HG02759 (cell line): ENCODE measurements at regions not wholly inside any gene's neighbourhood (a gene's known extent, or its start where the extent isn't known, plus 50 kb on each side); places are given as distances from the start of the nearest gene placed in this dataset.

Source experiments
- ATAC-seq: cut with Tn5 transposase; IDR thresholded peaks from one replicate; pipeline ENCODE4 v1.9.1; 2021; ENCODE audit warnings: mild to moderate bottlenecking, moderate library complexity; ENCODE audit not compliant: unreplicated experiment

DNA sequence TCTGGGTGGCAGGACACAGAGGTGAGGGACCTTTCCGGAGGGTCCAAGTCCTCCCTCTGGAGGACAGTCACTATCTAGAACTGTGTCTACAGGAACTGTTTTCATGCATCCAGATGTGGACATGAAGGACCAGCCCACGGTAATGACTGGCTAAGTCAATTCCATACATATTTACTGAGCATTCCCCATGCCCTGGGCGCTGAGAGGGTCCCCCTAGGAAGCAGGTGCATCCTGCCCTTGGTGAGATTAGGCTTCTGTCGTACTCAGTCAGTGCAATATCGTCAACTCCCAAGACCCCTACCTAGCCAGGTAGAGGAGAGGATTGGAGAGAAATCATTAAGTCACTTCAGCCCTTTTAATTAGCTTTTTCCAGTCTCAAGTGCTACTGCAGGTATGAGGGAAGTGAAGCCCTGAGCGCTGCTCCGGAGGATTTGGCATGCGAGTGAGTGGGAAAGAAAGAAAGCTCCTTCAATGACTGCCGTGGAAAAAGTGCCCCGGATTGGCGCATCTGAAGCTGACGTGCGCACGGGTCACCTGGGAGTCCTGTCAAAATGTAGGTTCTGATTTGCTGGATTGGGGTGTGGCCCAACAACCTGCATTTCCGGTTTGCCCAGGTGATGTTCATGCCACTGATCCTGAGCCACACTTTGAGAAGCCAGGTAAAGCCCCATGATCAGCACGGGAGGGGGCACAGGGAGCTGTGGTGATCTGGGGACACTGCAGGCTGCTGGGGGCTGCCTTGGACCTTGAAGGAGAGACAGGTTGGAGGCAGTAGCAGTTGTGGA, 367.4 kb upstream of the TNRC6C start:
- ATAC-seq: no peak

DNA sequence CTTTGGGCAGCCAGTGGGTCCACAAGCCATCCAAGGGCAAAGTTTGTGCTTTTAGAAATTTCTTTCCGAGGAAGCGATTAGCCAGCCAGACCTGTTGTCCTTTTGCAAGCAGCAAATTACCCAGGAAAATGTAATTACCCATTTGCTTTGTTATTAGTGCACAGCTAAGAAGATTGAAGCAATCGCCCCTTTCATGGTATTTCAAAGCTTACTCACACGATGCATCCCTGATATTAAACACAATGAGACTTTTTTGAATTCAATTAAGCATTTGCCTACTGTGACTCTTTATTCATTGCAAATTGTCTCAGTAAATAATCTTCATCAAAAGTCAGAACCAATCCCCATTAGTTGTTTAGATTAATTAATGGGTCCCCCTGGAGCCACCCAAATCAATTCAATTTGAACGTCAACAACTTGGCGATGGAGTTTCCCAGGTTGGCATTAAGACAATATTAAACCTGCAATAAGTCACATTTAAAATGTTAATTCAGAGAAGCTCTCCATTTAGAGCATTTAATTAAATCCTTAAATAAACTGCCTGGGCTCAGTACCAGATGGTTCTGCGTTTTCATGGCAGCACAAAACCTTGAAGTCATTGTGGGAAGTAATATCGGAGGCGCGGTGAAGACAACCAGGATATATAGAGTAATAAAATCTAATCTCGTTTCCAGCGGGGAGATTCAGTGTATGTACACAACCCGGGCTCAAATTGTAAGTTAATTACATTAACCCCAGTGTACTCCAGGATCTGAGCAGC, 366.2 kb upstream of the TNRC6C start:
- no peak for ATAC-seq

DNA sequence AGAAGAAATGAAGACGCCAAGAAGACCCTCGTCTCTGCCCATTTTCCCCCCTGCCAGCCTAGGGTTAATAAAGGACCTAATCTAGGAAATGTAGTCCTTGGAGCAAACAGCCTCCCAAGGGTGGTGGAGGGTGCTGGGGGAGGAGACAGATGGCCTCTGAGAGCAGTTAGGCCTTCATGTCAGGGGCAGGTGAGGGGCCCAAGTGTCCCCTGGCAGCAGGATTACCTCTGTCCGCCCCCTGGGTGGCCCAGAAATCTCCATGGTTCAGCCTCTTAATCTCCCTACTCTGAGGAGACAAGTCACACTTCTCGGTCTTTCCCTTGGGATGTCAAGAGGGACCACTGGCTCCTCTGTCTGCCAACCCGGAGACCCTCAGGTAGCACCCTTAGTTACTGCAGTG, 365.4 kb upstream of the TNRC6C start:
- no peak for ATAC-seq

DNA sequence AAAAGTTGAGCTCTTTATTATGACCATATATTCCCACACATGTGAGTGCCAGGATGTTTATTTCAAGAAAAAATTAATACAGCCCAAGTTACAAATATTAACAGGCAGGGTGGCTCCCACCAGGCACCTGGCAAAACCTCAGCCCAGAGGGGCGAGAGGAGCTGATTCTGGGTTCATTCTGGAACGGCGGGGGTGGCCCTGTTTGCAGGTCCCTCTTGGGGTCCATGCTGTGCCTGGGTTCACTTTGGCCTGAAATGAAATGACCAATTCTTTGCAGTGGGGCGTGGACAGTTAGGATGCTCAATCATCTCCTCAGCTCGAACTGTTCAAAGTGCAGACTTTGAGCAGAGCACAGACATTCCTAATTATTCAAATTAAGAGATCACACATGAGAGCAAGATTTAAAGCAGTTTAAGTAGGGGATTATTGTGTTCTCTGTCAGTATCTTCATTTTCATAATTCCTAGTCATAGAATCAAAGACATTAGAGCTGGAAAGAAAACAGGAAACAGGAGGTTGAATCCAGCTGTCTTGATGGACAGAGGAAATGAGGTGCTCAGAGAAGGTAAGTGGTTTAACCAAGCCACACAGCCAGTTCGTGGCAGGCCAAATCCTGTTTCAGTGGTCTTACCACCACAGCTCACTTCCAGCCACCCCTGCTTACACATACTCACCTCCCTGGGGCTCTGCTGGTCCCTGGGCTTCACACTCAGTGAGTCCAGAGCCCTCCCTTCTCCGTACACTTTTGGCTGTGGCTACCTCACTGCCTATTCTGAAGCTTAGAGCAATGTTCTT, 363.9 kb upstream of the TNRC6C start:
- ATAC-seq: no peak

DNA sequence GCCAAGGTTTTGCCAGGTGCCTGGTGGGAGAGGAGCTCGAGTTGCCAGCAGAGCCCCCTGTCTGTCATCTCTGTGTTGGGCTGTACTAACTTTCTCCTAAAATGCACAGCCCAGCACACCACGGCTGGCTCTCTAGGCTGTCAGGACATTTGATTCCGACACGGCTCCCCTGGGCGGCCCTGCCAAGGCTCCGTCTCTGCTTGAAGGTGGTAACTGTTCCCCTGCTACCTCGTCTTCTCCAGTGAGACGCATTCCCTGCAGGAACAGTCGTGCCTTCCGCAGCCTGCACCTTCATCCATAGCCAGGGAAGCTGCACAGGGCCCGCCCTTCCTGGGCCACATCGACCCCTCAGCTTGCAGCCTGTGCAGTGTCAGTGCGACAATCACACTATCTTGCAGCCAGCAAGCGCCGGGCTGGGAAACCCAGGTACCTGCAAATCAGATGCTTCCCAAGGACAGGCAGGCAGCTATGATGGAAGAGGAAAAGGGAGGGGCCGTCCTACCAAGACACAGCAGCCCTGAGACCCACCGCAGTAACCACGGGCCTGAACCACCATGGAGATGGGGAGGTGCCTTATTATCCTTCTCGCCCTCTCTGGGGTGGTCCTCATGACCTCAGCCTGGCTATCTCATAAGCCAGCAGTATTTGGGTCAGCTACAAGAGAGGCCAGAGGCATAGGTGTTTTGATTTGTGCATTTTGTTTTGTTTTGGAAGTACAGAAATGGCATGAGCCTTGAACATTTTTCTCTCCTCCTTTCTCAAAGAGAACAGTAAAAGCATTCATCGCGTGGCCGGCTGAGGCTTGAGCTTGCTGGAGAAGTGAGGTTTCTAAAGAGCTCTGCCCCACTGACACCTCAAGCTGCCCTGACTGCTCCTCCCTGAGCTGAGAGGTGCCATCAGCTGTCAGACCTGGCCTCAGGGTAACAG, 361.7 kb upstream of the TNRC6C start:
- ATAC-seq: no peak

DNA sequence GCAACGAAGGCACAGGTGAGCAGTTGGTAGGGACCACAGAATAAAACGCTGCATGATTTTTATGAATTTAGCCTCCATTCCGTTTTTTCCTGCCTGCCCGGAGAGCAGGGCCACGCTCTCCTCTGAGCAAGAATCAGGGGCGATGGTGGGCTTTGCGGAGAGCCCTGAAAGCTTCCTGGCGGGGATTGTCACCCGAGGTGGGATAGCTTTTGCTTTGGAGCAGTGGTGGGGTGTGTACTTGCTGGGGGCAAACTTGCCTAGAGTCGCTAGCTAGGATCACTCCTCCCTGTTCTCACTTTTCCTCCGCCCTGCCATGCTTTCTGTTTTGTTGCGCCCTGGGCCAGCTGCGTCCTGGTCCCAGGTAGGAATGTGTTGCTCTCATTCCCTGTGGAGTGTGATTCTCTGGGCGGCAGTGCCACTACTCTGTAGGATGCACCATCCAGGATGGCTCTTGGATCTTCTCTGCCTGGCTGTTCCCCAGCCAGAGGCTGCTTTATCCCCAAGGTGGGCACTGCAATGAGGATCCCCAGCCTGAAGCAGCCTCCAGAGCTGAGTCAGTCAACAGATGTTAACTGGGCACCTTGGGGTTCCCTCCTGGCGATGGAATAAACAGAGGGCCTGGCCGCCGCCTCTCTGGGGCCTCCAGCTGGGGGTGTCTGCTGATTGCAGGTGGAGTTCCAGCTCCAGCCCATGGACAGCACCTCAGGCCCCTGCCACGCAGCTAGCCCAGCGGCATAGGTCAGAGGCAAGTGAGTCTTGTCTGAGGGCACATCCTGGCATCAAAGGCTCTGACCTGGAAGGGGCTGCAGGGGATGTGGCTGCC, 360.9 kb upstream of the TNRC6C start:
- ATAC-seq: no peak

DNA sequence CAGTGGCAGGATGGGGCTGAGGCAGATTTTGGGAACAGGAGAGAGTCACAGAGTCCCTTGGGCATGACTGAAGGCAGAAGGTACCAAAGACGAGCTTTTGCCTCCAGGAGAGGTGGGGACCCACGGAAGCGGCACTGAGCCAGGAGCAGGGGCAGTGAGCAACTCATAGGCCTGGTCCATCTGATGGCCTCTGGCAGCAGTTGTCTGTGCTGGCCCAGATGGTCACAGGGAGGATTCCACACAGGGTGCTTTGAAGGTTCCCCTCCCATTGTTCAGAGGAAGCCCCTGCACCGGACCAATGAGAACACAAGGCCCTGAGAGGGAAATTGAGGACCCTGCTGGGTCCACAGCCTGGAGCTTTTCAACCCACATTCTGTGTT, 360.3 kb upstream of the TNRC6C start:
- ATAC-seq: no peak

DNA sequence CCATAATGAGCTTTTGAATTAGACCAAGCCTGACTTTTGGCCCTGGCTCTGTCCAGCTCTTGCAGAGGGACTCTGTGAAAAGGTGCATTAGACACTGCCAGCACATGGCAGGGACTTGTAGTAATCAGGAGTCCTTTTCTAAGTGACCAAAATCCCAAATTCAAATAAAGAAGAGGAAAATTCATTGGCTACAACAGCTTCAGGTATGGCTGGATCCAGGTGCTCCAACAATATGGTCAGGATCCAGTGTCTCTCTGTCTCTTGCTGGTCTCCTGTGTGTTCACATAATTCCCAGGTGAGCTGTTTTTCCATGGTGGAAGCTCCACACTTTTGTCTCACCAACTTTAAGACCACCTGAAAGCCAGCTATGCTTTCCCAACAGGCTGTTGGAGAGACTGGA, 358.8 kb upstream of the TNRC6C start:
- ATAC-seq: no peak

DNA sequence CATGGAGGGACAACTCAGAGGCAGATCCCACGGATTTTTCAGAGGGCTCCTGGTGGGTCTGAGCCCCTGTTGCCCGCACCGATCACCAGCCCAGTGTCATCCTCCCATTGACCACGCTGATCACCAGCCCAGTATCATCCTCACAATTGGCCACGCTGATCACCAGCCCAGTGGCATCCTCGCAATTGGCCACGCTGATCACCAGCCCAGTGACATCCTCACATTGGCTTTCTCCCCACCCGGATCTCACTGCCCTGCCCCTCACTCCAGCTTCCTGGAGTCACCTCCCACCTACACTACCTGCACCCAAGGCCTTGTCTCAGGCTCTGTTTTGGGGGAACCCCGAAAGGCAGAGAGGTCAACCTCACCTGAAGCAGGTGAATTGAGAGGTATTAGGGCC, 358.2 kb upstream of the TNRC6C start:
- no peak for ATAC-seq

DNA sequence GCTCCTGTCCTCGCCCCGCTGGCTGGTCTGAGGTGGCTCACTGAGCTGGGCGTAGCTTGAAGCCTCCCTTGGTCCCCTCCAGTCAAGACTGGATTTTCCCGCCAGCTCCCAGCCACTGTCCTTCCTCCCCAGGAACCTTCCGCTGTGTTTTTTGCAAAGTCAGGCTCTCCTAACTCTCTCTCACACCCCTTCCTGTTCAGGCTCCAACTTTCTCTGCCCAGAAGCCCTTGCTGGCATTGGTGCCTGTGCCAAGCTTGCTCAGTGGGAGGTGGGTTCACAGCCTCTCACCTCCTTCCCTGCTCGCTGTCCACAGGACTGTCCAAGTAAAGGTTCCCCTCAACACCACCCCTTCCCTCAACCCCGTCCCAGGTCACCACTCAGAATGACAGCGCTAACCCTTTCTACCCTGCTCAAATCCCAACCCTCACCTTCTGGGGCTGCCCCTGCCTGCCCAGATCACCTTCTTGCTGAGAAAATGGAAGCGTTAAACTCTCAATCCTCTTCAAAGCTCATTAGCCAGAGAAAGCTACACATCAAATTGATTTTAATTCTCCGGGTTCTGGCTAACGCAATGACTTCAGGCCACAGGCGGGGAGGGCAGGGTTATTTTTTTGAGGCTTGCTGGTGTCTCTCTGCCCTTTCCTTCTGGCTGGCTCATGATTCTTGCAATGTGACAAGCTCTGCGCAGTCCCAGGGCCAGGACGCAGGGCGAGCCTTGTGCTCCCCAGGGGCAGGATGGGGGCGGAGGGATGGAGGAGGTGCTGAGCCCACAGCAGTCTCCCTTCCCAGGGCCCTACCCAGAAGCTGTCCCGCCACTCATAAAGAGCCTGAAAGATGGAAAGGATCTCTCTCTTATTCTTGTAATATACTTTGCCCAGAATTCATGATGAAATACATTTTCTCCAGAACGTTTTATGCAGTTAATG, 357.2 kb upstream of the TNRC6C start:
- no peak for ATAC-seq

DNA sequence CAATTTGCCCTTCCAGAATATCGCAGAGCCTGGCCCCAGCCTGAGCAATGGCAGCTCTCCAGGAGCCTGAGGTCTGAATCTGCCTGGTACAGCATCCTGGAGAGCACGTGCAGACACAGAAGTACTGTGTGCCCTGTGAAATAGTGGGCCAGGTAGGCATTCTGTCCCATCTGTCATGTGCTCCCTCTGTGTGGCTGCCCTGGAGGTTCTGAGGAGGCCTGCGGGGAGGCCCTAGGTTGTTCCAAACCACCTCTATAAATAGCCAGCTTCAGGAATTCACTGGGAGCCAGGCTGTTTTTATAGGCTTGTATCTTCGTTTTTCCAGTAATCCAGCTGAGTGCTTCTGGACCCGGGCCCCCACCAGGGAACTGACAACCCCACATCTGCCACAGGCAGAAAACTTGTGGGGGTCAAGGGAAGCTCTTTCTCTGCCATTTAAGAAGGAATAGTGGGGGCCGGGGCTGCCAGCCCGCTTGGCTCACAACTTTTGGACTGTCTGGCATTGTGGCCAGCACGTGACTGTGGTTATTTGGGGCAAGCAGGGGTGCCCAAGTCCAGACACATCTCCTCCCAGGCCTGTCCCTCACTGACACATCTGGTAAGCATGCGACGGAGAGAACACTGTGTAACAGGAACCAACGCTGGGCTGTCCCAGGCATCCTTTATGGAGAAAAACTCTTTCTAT, 356.3 kb upstream of the TNRC6C start:
- ATAC-seq: no peak

DNA sequence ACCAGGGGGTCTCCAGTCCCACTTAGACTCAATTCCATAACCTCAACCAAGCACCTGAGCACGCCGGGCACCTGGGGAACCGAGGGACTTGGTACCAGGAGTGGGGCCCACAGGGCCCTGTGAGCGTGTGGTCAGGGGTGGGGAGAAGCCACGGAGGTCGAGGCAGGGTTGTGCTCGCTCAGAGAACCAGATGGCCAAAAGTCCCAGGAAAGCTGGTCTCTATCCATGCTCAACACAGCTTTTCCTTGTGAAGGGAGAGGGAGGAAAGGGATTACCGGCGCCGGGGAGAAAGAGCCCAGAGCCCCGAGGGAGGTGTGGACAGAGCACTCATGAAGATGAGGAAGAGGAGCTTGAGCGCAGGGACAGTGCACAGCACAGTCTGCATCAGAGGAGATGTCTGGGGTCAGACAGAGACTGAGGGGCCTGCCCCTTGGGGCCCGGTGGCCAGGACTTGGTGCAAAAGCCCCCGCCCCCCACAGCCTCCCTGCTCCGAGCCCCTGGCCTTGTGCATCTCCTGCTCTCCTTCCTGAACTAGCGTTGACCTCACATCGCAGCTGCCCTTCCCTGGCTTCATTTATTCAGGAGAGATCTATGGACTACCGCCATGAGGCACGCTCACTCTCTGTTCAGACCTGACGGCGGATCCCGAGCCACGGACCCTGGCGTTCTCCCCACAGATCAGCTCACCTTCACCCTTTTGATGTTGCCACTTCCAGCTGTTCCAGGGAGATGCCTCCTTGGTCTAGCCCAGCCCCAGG, 355.4 kb upstream of the TNRC6C start:
- ATAC-seq: no peak

DNA sequence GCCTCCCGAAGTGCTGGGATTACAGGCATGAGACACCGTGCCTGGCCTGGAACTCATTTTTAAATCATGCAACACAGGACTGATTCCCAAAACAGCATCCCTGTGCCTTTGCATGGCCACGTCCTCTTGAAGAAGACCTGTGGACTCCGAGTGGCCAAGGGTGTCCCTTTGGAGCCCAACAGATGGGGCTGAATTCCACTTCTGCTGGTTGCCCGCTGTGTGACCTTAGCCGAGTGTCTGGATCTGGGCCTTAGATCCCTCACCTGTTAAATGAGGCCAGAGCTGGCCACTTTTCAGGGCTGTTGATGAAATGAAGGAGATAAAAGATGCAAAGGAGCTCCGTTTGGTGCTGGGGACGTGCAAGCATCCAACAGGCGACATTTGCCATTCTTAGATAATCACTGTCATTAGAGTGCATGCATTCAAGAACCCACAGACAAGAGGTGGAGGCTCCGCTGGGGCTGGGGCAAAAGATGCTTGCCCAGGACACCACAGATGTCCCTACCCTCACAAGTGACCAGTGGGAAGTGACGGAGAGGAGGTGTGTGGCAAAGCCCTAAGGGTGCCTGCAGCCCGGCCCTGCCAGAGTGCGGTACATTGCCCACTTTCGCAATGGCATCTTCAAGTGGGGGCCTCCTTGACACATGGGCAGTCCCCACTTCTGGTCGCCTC, 354.1 kb upstream of the TNRC6C start:
- no peak for ATAC-seq

DNA sequence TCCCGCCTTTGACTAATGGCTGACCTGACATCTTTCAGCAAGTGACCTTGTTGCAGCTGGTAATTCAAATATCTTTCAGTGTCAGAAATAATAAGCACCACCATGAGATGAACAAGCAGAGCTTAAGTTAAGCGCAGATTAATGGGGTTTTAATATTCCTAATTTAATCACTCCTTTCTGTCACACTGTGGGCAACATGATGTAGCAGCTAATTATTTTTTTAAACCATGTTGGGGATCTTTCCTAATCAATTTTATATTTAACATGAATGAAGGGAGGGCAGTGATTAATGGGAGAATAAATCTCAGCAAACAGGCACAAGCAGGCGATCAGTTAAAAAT, 353.6 kb upstream of the TNRC6C start:
- ATAC-seq: no peak

DNA sequence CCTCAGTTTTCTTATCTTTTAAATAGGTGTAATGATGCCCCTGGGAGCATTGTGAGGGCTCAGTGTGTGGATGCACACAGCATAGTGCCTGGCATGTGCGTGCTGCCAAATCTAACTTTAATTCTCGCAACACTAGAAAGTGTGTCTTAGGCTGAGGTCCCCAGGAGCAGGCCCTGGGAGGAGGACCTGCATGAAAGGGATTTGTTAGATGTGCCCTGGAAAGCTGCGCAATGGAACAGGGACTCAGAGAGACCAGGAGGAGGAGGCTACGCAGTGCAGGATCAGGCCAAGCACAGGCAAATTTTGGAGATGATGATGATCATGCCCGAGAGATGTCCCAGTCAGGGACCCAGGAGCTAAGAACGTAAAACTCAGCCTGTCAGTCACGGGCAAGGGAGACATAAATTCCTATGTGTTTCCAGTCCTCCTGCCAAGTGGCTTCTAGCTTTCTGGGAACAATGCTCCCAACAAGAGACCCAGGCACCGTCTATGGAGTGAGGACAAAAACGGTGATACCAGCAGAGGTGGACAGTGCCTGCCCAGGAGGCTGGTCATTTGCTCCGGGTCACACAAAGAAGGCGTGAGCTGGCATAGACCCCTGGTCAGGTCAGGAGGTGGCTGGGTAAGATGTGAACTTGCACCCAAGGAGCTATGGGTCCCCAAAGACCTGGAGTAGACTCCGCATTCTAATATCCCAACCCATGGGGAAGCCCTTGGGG, 352.2 kb upstream of the TNRC6C start:
- ATAC-seq: no peak

DNA sequence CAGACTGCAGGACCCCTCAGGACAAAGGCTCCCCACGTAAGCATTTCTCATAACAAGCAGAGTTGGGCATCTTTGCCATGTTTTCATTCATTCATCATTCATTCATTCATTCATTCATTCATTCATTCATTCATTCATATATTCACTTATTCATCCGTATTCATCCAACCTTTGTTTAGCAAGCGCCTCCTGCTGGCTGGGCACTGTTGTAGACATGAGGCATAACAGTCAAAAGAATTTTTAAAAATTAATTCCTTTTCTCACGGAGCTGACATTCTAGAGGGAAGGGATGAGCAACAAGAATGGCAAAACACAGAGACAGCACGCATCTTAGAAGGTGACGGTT, 351.7 kb upstream of the TNRC6C start:
- no peak for ATAC-seq
